HCT116 (cell line): ENCODE measurements at regions not wholly inside any gene's neighbourhood (a gene's known extent, or its start where the extent isn't known, plus 50 kb on each side); places are given as distances from the start of the nearest gene placed in this dataset.

Experiments
- ATAC-seq: fragments of 200-7000 bp; cut with Tn5 transposase; 2 replicates; pipeline ENCODE4 v1.9.1; 2020; ENCODE audit warnings: mild to moderate bottlenecking, moderate library complexity
- BruUV-seq: library from RNA; stranded (reverse); fragments of 400-500 nt; replicated peaks from 2 replicates; lab custom pipeline; 2021; lab: Mats Ljungman, UMichigan
- CTCF ChIA-PET: fragments of 300-600 bp; sonication (Branson Sonifier 250); formaldehyde crosslinking; loops from one replicate; lab custom pipeline; 2021; ENCODE audit warnings: antibody characterized with exemption; lab: Charles Lee
- POLR2A ChIA-PET: fragments of 300-600, 350-600 bp; sonication (Branson Sonifier 250); formaldehyde crosslinking; loops from one replicate; lab custom pipeline; 2021; ENCODE audit warnings: antibody characterized with exemption; lab: Charles Lee
- RAD21 ChIA-PET, 2 experiments: fragments of 300-600 bp; sonication (Branson Sonifier 250); formaldehyde crosslinking; loops; one replicate each; lab custom pipeline; 2023; ENCODE audit warnings: low total read pairs in 2 of 2; ENCODE audit not compliant: uncharacterized antibody in 2 of 2, unreplicated experiment in 2 of 2, low non-redundant PET in 1 of 2; lab: Charles Lee
- DNase-seq: peaks from one replicate; pipeline ENCODE4 v3.0.0-alpha.2; 2010; ENCODE audit warnings: low read depth, low spot score
- H2AFZ ChIP-seq: fragments of 200-600 bp; shearing (Covaris generic), sonication (generic); 2 replicates; pipeline ENCODE4 v1.6.1; 2017; ENCODE audit warnings: low read depth, mixed run types, mixed read lengths, antibody characterized with exemption, low read length; ENCODE audit not compliant: poor library complexity, severe bottlenecking
- H3K27ac ChIP-seq: 2 replicates; pipeline ENCODE4 v1.5.1; 2012; ENCODE audit warnings: low read depth, low read length
- H3K27me3 ChIP-seq: fragments of 200-600 bp; sonication (generic); 2 replicates; pipeline ENCODE4 v1.6.1; 2016; ENCODE audit warnings: mixed run types, low read length, mixed read lengths; ENCODE audit not compliant: insufficient read depth
- H3K36me3 ChIP-seq, 2 experiments: fragments of 200-500 bp in 1 of 2; fragments of 200-600 bp in 1 of 2; sonication (Bioruptor generic) in 1 of 2; sonication (generic) in 1 of 2; 2 replicates each; pipeline versions ENCODE4 v1.5.1 to v1.6.1; 2014 to 2016; ENCODE audit warnings: low read length in 2 of 2, inconsistent platforms in 1 of 2, mixed read lengths in 1 of 2, mixed run types in 1 of 2; ENCODE audit not compliant: insufficient read depth in 2 of 2, control insufficient read depth in 1 of 2
- H3K4me1 ChIP-seq, 2 experiments: fragments of 200-600 bp in 1 of 2; sonication (generic) in 1 of 2; 2 replicates each; pipeline versions ENCODE4 v1.5.1 to v1.6.1; 2012 to 2017; ENCODE audit warnings: low read length in 2 of 2, inconsistent platforms in 1 of 2, mild to moderate bottlenecking in 1 of 2, mixed read lengths in 1 of 2, mixed run types in 1 of 2, moderate library complexity in 1 of 2; ENCODE audit not compliant: insufficient read depth in 2 of 2, control insufficient read depth in 1 of 2
- H3K4me2 ChIP-seq: fragments of 200-600 bp; sonication (generic); 2 replicates; pipeline ENCODE4 v1.6.1; 2017; ENCODE audit warnings: mixed run types, low read length, mixed read lengths
- H3K4me3 ChIP-seq, 2 experiments: fragments of 200-600 bp in 1 of 2; sonication (generic) in 1 of 2; replicated peaks in 1 of 2; 2 replicates each; pipeline ENCODE4 v1.5.1; 2011 to 2016; ENCODE audit warnings: low read length in 2 of 2, control low read depth in 1 of 2, low read depth in 1 of 2, mild to moderate bottlenecking in 1 of 2, mixed read lengths in 1 of 2, mixed run types in 1 of 2
- H3K79me2 ChIP-seq: fragments of 200-600 bp; sonication (generic); 2 replicates; pipeline ENCODE4 v1.6.1; 2017; ENCODE audit warnings: mild to moderate bottlenecking, mixed run types, low read length, moderate library complexity, mixed read lengths; ENCODE audit not compliant: insufficient read depth
- H3K9ac ChIP-seq: fragments of 200-600 bp; sonication (generic); 2 replicates; pipeline ENCODE4 v1.6.1; 2016; ENCODE audit warnings: low read length, mixed read lengths
- H3K9me2 ChIP-seq: fragments of 200-600 bp; sonication (generic), shearing (Covaris generic); 2 replicates; pipeline ENCODE4 v1.6.1; 2017; ENCODE audit warnings: mixed run types, mild to moderate bottlenecking, moderate library complexity; ENCODE audit not compliant: insufficient read depth
- H3K9me3 ChIP-seq, 2 experiments: fragments of 200-500 bp in 1 of 2; fragments of 200-600 bp in 1 of 2; sonication (Bioruptor generic) in 1 of 2; sonication (generic) in 1 of 2; 2 replicates each; pipeline ENCODE4 v1.6.1; 2014 to 2017; ENCODE audit warnings: low read length in 2 of 2, mixed read lengths in 2 of 2, inconsistent platforms in 1 of 2, low read depth in 1 of 2, mild to moderate bottlenecking in 1 of 2, mixed run types in 1 of 2, moderate library complexity in 1 of 2; ENCODE audit not compliant: control insufficient read depth in 1 of 2, insufficient read depth in 1 of 2
- H4K20me1 ChIP-seq: fragments of 200-600 bp; sonication (generic), shearing (Covaris generic); 2 replicates; pipeline ENCODE4 v1.6.1; 2017; ENCODE audit warnings: mixed run types, mild to moderate bottlenecking, moderate library complexity; ENCODE audit not compliant: insufficient read depth
- CBX3 ChIP-seq: IDR thresholded peaks from 2 replicates; pipeline ENCODE4 v1.6.1; 2012; ENCODE audit warnings: low read depth
- CEBPB ChIP-seq: IDR thresholded peaks from 2 replicates; pipeline ENCODE4 v1.6.1; 2012; ENCODE audit warnings: low read depth
- EGR1 ChIP-seq: IDR thresholded peaks from 2 replicates; pipeline ENCODE4 v1.6.1; 2012; ENCODE audit warnings: low read depth
- EZH2 ChIP-seq: fragments of 200-600 bp; sonication (generic); IDR thresholded peaks from 2 replicates; pipeline ENCODE4 v1.6.1; 2017; ENCODE audit warnings: antibody characterized with exemption, mixed run types
- EZH2phosphoT487 ChIP-seq: fragments of 200-600 bp; IDR thresholded peaks from 2 replicates; pipeline ENCODE4 v1.6.1; 2018; ENCODE audit warnings: antibody characterized with exemption, borderline replicate concordance
- FOSL1 ChIP-seq: IDR thresholded peaks from 2 replicates; pipeline ENCODE4 v1.6.1; 2012; ENCODE audit warnings: low read depth
- JUND ChIP-seq: IDR thresholded peaks from 2 replicates; pipeline ENCODE4 v1.6.1; 2012
- POLR2A ChIP-seq: IDR thresholded peaks from 2 replicates; pipeline ENCODE4 v1.7.0; 2011; ENCODE audit warnings: borderline replicate concordance; ENCODE audit not compliant: insufficient read depth, insufficient read length; ENCODE audit errors: extremely low read depth
- POLR2AphosphoS5 ChIP-seq: IDR thresholded peaks from 2 replicates; pipeline ENCODE4 v1.6.1; 2011; ENCODE audit warnings: mild to moderate bottlenecking, low read depth, low read length, moderate library complexity
- RAD21 ChIP-seq: IDR thresholded peaks from 2 replicates; pipeline ENCODE4 v1.6.1; 2012; ENCODE audit warnings: low read depth, mild to moderate bottlenecking
- SP1 ChIP-seq: IDR thresholded peaks from 2 replicates; pipeline ENCODE4 v1.6.1; 2012; ENCODE audit warnings: low read depth
- SRF ChIP-seq: IDR thresholded peaks from 2 replicates; pipeline ENCODE4 v1.6.1; 2012; ENCODE audit warnings: low read depth
- ZFX ChIP-seq: fragments of 450-650 bp; IDR thresholded peaks from 2 replicates; pipeline ENCODE4 v1.6.1; 2017
- ZNF274 ChIP-seq: fragments of 200-500 bp; sonication (Bioruptor generic); IDR thresholded peaks from 2 replicates; pipeline ENCODE4 v1.6.1; 2014; ENCODE audit warnings: mild to moderate bottlenecking, low read depth, low read length, inconsistent platforms
- intact Hi-C: fragments of 100-400 bp; cut with micrococcal nuclease; formaldehyde crosslinking; loops from 2 replicates; pipeline ENCODE4 v1.10.0; 2022
- TF ChIP-seq, protein P1 (sequence below): IDR thresholded peaks from 2 replicates; pipeline ENCODE4 v1.6.1; 2011; ENCODE audit warnings: mild to moderate bottlenecking, low read length, moderate library complexity; ENCODE audit not compliant: insufficient replicate concordance; ENCODE audit errors: extremely low read depth
- TF ChIP-seq, protein P2 (sequence below): IDR thresholded peaks from 2 replicates; pipeline ENCODE4 v1.6.1; 2012; ENCODE audit warnings: low read depth
- TF ChIP-seq, protein P3 (sequence below): IDR thresholded peaks from 2 replicates; pipeline ENCODE4 v1.6.1; 2012

DNA sequence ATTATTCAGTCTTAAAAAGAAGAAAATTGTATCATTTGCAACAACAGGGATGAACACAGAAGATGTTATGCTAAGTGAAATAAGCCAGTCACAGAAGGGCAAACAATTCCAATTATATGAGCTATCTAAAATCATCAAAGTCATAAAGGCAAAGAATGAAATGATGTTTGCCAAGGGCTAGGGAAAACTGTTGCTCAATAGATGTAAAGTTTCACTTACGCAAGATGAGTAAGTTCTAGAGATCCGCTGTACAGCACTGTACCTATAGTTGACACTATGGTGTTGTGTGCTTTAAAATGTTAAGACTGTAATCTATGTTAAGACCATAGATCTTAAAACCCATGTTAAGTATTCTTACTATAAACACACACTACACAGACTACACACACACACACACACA is 904.6 kb upstream of the LRRN3 start:
- no peak overlapping the region for H3K27ac ChIP-seq
- DNase-seq: no peak
- CTCF ChIA-PET: no interaction called here

DNA sequence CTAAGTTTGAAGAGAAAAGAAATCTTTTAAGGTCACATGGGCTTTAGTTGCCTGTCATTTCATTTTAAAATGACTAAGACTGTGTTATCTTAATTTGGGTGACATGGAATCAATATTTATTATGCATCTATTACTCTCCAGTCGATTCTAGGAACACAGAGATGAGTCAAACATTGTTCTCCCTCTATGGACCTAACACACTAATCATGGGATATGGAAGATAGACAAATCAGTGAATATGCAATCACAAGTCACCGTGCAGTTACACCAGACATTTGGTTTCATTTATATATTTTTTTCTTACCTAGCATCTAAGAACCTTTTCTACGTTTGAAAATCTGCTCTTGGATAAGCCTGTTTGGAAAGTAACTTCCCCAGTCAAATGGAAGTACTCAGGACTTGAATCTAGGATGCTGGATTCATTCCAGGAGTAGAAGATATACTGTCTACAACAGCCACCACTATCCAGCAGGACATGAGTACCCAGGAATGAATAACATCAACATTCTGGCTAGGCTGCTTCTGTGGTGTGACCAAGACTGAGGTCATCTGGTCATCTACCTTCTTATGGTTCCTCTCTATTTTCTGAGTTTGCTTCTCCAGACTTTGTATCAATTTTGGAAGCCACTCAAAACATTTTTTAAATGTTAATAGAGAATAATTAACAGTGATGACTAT is 902.9 kb upstream of the LRRN3 start:
- no peaks in the 10 kb centered on the region for H3K36me3 ChIP-seq
- H3K79me2 ChIP-seq: no peaks in the 10 kb centered on the region
- no peak overlapping the region for H3K4me2 ChIP-seq
- H2AFZ ChIP-seq: no peak overlapping the region
- no peak overlapping the region for H3K4me3 ChIP-seq
- CTCF ChIA-PET: no interaction called here
- no peaks in the 10 kb centered on the region for H4K20me1 ChIP-seq
- POLR2A ChIA-PET: no interaction called here
- intact Hi-C loops: no loop called here
- no peaks in the 10 kb centered on the region for H3K27me3 ChIP-seq
- H3K9me3 ChIP-seq: peaks cover 0 to 4% of the 10 kb centered on the region in 2 experiments; a peak in 1 of 4 replicates
- BruUV-seq: no TSS peak
- H3K9ac ChIP-seq: no peak overlapping the region
- H3K27ac ChIP-seq: no peak overlapping the region
- RAD21 ChIA-PET: no interaction called here
- H3K4me1 ChIP-seq: no peaks in the 10 kb centered on the region
- H3K9me2 ChIP-seq: no peaks in the 10 kb centered on the region
- ATAC-seq (no peak), DNase-seq (no peak)
- TF ChIP-seq, protein P1, sequence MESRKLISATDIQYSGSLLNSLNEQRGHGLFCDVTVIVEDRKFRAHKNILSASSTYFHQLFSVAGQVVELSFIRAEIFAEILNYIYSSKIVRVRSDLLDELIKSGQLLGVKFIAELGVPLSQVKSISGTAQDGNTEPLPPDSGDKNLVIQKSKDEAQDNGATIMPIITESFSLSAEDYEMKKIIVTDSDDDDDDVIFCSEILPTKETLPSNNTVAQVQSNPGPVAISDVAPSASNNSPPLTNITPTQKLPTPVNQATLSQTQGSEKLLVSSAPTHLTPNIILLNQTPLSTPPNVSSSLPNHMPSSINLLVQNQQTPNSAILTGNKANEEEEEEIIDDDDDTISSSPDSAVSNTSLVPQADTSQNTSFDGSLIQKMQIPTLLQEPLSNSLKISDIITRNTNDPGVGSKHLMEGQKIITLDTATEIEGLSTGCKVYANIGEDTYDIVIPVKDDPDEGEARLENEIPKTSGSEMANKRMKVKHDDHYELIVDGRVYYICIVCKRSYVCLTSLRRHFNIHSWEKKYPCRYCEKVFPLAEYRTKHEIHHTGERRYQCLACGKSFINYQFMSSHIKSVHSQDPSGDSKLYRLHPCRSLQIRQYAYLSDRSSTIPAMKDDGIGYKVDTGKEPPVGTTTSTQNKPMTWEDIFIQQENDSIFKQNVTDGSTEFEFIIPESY: no peak
- no peak for TF ChIP-seq EGR1
- TF ChIP-seq POLR2AphosphoS5: no peak
- TF ChIP-seq ZFX: no peak
- no peak for TF ChIP-seq CBX3
- TF ChIP-seq, protein P2, sequence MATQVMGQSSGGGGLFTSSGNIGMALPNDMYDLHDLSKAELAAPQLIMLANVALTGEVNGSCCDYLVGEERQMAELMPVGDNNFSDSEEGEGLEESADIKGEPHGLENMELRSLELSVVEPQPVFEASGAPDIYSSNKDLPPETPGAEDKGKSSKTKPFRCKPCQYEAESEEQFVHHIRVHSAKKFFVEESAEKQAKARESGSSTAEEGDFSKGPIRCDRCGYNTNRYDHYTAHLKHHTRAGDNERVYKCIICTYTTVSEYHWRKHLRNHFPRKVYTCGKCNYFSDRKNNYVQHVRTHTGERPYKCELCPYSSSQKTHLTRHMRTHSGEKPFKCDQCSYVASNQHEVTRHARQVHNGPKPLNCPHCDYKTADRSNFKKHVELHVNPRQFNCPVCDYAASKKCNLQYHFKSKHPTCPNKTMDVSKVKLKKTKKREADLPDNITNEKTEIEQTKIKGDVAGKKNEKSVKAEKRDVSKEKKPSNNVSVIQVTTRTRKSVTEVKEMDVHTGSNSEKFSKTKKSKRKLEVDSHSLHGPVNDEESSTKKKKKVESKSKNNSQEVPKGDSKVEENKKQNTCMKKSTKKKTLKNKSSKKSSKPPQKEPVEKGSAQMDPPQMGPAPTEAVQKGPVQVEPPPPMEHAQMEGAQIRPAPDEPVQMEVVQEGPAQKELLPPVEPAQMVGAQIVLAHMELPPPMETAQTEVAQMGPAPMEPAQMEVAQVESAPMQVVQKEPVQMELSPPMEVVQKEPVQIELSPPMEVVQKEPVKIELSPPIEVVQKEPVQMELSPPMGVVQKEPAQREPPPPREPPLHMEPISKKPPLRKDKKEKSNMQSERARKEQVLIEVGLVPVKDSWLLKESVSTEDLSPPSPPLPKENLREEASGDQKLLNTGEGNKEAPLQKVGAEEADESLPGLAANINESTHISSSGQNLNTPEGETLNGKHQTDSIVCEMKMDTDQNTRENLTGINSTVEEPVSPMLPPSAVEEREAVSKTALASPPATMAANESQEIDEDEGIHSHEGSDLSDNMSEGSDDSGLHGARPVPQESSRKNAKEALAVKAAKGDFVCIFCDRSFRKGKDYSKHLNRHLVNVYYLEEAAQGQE: no peak
- TF ChIP-seq SP1: no peak
- TF ChIP-seq, protein P3, sequence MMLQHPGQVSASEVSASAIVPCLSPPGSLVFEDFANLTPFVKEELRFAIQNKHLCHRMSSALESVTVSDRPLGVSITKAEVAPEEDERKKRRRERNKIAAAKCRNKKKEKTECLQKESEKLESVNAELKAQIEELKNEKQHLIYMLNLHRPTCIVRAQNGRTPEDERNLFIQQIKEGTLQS: no peak
- TF ChIP-seq EZH2: no peak
- TF ChIP-seq FOSL1: no peak
- TF ChIP-seq SRF: no peak
- TF ChIP-seq POLR2A: no peak
- no peak for TF ChIP-seq RAD21
- no peak for TF ChIP-seq CEBPB
- no peak for TF ChIP-seq JUND
- no peak for TF ChIP-seq EZH2phosphoT487
- no peak for TF ChIP-seq ZNF274

More for the DNA sequence above, 904.6 kb upstream of the LRRN3 start:
- Histone ChIP-seq H3K79me2 (no peaks in the 10 kb centered on the region), H4K20me1 (no peaks in the 10 kb centered on the region), H3K27me3 (no peaks in the 10 kb centered on the region), H3K36me3 (no peaks in the 10 kb centered on the region), H3K4me1 (no peaks in the 10 kb centered on the region), H3K9me3 (peaks cover 0 to 4% of the 10 kb centered on the region in 2 experiments; a peak in 1 of 4 replicates), H2AFZ (no peak overlapping the region), H3K4me2 (no peak overlapping the region), H3K4me3 (no peak overlapping the region), H3K9me2 (no peaks in the 10 kb centered on the region), H3K9ac (no peak overlapping the region)
- no peak for TF ChIP-seq EZH2
- TF ChIP-seq CBX3: no peak
- no peak for ATAC-seq
- intact Hi-C loops: no loop called here
- POLR2A ChIA-PET: no interaction called here
- RAD21 ChIA-PET: no interaction called here
- no TSS peak for BruUV-seq
